ENCODE measurements at regions not wholly inside any gene's neighbourhood (a gene's known extent, or its start where the extent isn't known, plus 50 kb on each side); places are given as distances from the start of the nearest gene placed in this dataset.

GRCh38 chr15:37516621-37517020 lies 416.3 kb upstream of the MEIS2 start:
- no peaks in the 10 kb centered on the region for H3K27me3 ChIP-seq
- TF ChIP-seq POLR2A (IDR thresholded peaks at IDR 0.05) (no peak), CTCF (IDR thresholded peaks at IDR 0.05) (no peak), POLR2AphosphoS5 (IDR thresholded peaks at IDR 0.05; ENCODE audit: insufficient read depth in 1 of 2, low read depth in 1 of 2) (no peak)
- DNase-seq (ENCODE audit: extremely low spot score in 2 of 2): no peak
- H3K4me3 ChIP-seq: no peak overlapping the region
- intact Hi-C loops (cut with DNase I): no loop called here
- no peaks in the 10 kb centered on the region for H3K36me3 ChIP-seq
- no peaks in the 10 kb centered on the region for H3K4me1 ChIP-seq
- H3K27ac ChIP-seq: no peak overlapping the region
- no peaks in the 10 kb centered on the region for H3K9me3 ChIP-seq

- intact Hi-C loops (cut with DNase I): no loop called here
- H3K4me3 ChIP-seq: no peak overlapping the region
- DNase-seq (ENCODE audit: extremely low spot score in 2 of 2): no peak
- no peaks in the 10 kb centered on the region for H3K27me3 ChIP-seq
- no peaks in the 10 kb centered on the region for H3K36me3 ChIP-seq
- TF ChIP-seq CTCF (IDR thresholded peaks at IDR 0.05) (no peak), POLR2A (IDR thresholded peaks at IDR 0.05) (no peak), POLR2AphosphoS5 (IDR thresholded peaks at IDR 0.05; ENCODE audit: insufficient read depth in 1 of 2, low read depth in 1 of 2) (no peak)
- H3K9me3 ChIP-seq: no peaks in the 10 kb centered on the region
- no peak overlapping the region for H3K27ac ChIP-seq
- no peaks in the 10 kb centered on the region for H3K4me1 ChIP-seq
Measured at GRCh38 chr15:37517191-37517895, 417.0 kb upstream of the MEIS2 start.

- H3K4me3 ChIP-seq: no peak overlapping the region
- intact Hi-C loops (cut with DNase I): no loop called here
- H3K9me3 ChIP-seq: no peaks in the 10 kb centered on the region
- DNase-seq (ENCODE audit: extremely low spot score in 2 of 2): no peak
- H3K27ac ChIP-seq: no peak overlapping the region
- no peak for TF ChIP-seq CTCF (IDR thresholded peaks at IDR 0.05)
- no peak for TF ChIP-seq POLR2A (IDR thresholded peaks at IDR 0.05)
- no peak for TF ChIP-seq POLR2AphosphoS5 (IDR thresholded peaks at IDR 0.05; ENCODE audit: insufficient read depth in 1 of 2, low read depth in 1 of 2)
- no peaks in the 10 kb centered on the region for H3K36me3 ChIP-seq
- no peaks in the 10 kb centered on the region for H3K27me3 ChIP-seq
- no peaks in the 10 kb centered on the region for H3K4me1 ChIP-seq
Measured at GRCh38 chr15:37518436-37518835, 416.0 kb upstream of the TMCO5A start.

DNA sequence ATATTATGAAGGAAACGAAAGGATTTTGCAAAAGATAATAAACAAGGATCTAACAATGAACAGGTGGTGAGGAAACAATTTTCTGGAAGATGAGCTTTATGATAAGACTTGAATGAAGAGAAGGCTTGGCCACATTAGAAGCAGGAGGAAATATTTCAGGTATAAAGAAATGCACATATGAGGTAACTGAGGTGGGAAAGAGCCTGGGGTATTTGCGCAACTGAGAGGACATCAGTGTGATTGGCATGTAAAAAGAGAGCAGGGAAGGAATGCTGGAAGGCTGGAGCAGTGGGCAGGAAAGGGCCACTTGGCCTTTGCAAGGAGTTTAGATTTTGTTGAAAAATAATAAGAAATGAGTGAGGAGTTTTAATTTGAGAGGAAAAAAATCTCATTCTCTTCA lies 414.4 kb upstream of the TMCO5A start:
- intact Hi-C loops (cut with DNase I): no loop called here
- Histone ChIP-seq H3K27me3 (no peaks in the 10 kb centered on the region), H3K9me3 (no peaks in the 10 kb centered on the region), H3K27ac (no peak overlapping the region), H3K4me3 (no peak overlapping the region), H3K36me3 (no peaks in the 10 kb centered on the region), H3K4me1 (no peaks in the 10 kb centered on the region)
- TF ChIP-seq POLR2AphosphoS5 (IDR thresholded peaks at IDR 0.05; ENCODE audit: insufficient read depth in 1 of 2, low read depth in 1 of 2): no peak
- no peak for TF ChIP-seq CTCF (IDR thresholded peaks at IDR 0.05)
- TF ChIP-seq POLR2A (IDR thresholded peaks at IDR 0.05): no peak
- DNase-seq (ENCODE audit: extremely low spot score in 2 of 2): no peak

- no peaks in the 10 kb centered on the region for H3K9me3 ChIP-seq
- no peak for DNase-seq (ENCODE audit: extremely low spot score in 2 of 2)
- TF ChIP-seq POLR2A (IDR thresholded peaks at IDR 0.05) (no peak), POLR2AphosphoS5 (IDR thresholded peaks at IDR 0.05; ENCODE audit: insufficient read depth in 1 of 2, low read depth in 1 of 2) (no peak), CTCF (IDR thresholded peaks at IDR 0.05) (no peak)
- no peaks in the 10 kb centered on the region for H3K27me3 ChIP-seq
- no peak overlapping the region for H3K4me3 ChIP-seq
- H3K27ac ChIP-seq: no peak overlapping the region
- intact Hi-C loops (cut with DNase I): no loop called here
- no peaks in the 10 kb centered on the region for H3K4me1 ChIP-seq
- H3K36me3 ChIP-seq: no peaks in the 10 kb centered on the region
Measured at GRCh38 chr15:37520882-37521281, 413.6 kb upstream of the TMCO5A start.

All from vagina (tissue), 2 donors.